ENCODE measurements at regions not wholly inside any gene's neighbourhood (a gene's known extent, or its start where the extent isn't known, plus 50 kb on each side); places are given as distances from the start of the nearest gene placed in this dataset.
"Not testable (repeated sequence)": the region's sequence is repeated elsewhere in the genome, so short reads cannot be mapped to it uniquely, and the experiment has no call there.

- FAIRE-seq (no peak), DNase-seq (ENCODE audit: low read depth) (no peak)
- TF ChIP-seq CTCF (IDR thresholded peaks at IDR 0.05; ENCODE audit: insufficient read depth, low read length, severe bottlenecking): no peak
These were observed 154.0 kb downstream of the REEP3 start for GRCh38 chr10:63675171-63675570.

GRCh38 chr10:63677001-63677400, 155.8 kb downstream of the REEP3 start:
- DNase-seq (ENCODE audit: low read depth): no peak
- no peak for FAIRE-seq
- Histone ChIP-seq H3K36me3 (ENCODE audit: control insufficient read depth, insufficient read depth, low read length) (no peaks in the 10 kb centered on the region), H3K27me3 (ENCODE audit: control insufficient read depth, insufficient read depth, low read length) (no peaks in the 10 kb centered on the region), H3K4me3 (ENCODE audit: low read depth, low read length) (no peak overlapping the region)
- TF ChIP-seq CTCF (IDR thresholded peaks at IDR 0.05; ENCODE audit: insufficient read depth, low read length, severe bottlenecking): no peak

More at GRCh38 chr10:63675171-63675570, 154.0 kb downstream of the REEP3 start:
- H3K4me3 ChIP-seq (ENCODE audit: low read depth, low read length): no peak overlapping the region
- H3K27me3 ChIP-seq (ENCODE audit: control insufficient read depth, insufficient read depth, low read length): no peaks in the 10 kb centered on the region
- H3K36me3 ChIP-seq (ENCODE audit: control insufficient read depth, insufficient read depth, low read length): no peaks in the 10 kb centered on the region

- not testable (repeated sequence) for FAIRE-seq; H3K27me3 ChIP-seq (ENCODE audit: control insufficient read depth, insufficient read depth, low read length)
These were observed 159.3 kb downstream of the REEP3 start for GRCh38 chr10:63680545-63680944.

GRCh38 chr10:63681993-63682697, 160.9 kb downstream of the REEP3 start:
- H3K4me3 ChIP-seq (ENCODE audit: low read depth, low read length): no peak overlapping the region
- no peaks in the 10 kb centered on the region for H3K27me3 ChIP-seq (ENCODE audit: control insufficient read depth, insufficient read depth, low read length)
- no peak for TF ChIP-seq CTCF (IDR thresholded peaks at IDR 0.05; ENCODE audit: insufficient read depth, low read length, severe bottlenecking)
- DNase-seq (ENCODE audit: low read depth) (peak; percentile 38), FAIRE-seq (no peak)
- no peaks in the 10 kb centered on the region for H3K36me3 ChIP-seq (ENCODE audit: control insufficient read depth, insufficient read depth, low read length)

More at GRCh38 chr10:63680545-63680944, 159.3 kb downstream of the REEP3 start:
- not testable (repeated sequence) for H3K4me3 ChIP-seq (ENCODE audit: low read depth, low read length); H3K36me3 ChIP-seq (ENCODE audit: control insufficient read depth, insufficient read depth, low read length); DNase-seq (ENCODE audit: low read depth)

GRCh38 chr10:63682698-63683052, 161.5 kb downstream of the REEP3 start:
- DNase-seq (ENCODE audit: low read depth); H3K4me3 ChIP-seq (ENCODE audit: low read depth, low read length); FAIRE-seq; H3K36me3 ChIP-seq (ENCODE audit: control insufficient read depth, insufficient read depth, low read length); H3K27me3 ChIP-seq (ENCODE audit: control insufficient read depth, insufficient read depth, low read length): not testable (repeated sequence)

GRCh38 chr10:63683223-63683622, 162.0 kb downstream of the REEP3 start:
- FAIRE-seq (no peak), DNase-seq (ENCODE audit: low read depth) (no peak)
- Histone ChIP-seq H3K4me3 (ENCODE audit: low read depth, low read length) (no peak overlapping the region), H3K36me3 (ENCODE audit: control insufficient read depth, insufficient read depth, low read length) (no peaks in the 10 kb centered on the region), H3K27me3 (ENCODE audit: control insufficient read depth, insufficient read depth, low read length) (no peaks in the 10 kb centered on the region)
- no peak for TF ChIP-seq CTCF (IDR thresholded peaks at IDR 0.05; ENCODE audit: insufficient read depth, low read length, severe bottlenecking)

GRCh38 chr10:63683686-63684085, 162.5 kb downstream of the REEP3 start:
- H3K27me3 ChIP-seq (ENCODE audit: control insufficient read depth, insufficient read depth, low read length): no peaks in the 10 kb centered on the region
- H3K36me3 ChIP-seq (ENCODE audit: control insufficient read depth, insufficient read depth, low read length): no peaks in the 10 kb centered on the region
- H3K4me3 ChIP-seq (ENCODE audit: low read depth, low read length): no peak overlapping the region
- DNase-seq (ENCODE audit: low read depth) (no peak), FAIRE-seq (no peak)
- TF ChIP-seq CTCF (IDR thresholded peaks at IDR 0.05; ENCODE audit: insufficient read depth, low read length, severe bottlenecking): no peak

Measured in bronchial epithelial cell (primary cell).